CD8-positive, alpha-beta memory T cell (primary cell): ENCODE measurements at regions not wholly inside any gene's neighbourhood (a gene's known extent, or its start where the extent isn't known, plus 50 kb on each side); places are given as distances from the start of the nearest gene placed in this dataset.

Source experiments
- CTCF ChIA-PET: fragments of 350-600 bp; sonication (Branson Sonifier 250); formaldehyde crosslinking; loops from one replicate; lab custom pipeline; 2021; ENCODE audit warnings: antibody characterized with exemption; lab: Charles Lee
- POLR2A ChIA-PET: fragments of 350-600 bp; sonication (Branson Sonifier 250); formaldehyde crosslinking; loops from one replicate; lab custom pipeline; 2021; ENCODE audit warnings: antibody characterized with exemption; lab: Charles Lee
- DNase-seq, 5 donors: peaks; one replicate each; pipeline versions ENCODE4 v3.0.0 to v3.0.0-alpha.2; 2020 to 2022; ENCODE audit warnings: mixed read lengths in 1 of 5
- H3K27ac ChIP-seq: one replicate; pipeline ENCODE4 v1.7.0; 2013; ENCODE audit warnings: low read depth, mild to moderate bottlenecking, low read length, moderate library complexity
- H3K27me3 ChIP-seq: 2 replicates; pipeline ENCODE4 v1.7.0; 2013; ENCODE audit warnings: low read length, mild to moderate bottlenecking; ENCODE audit not compliant: insufficient read depth, poor library complexity, severe bottlenecking
- H3K36me3 ChIP-seq: 2 replicates; pipeline ENCODE4 v1.7.0; 2013; ENCODE audit warnings: mild to moderate bottlenecking, low read length, moderate library complexity; ENCODE audit not compliant: insufficient read depth
- H3K4me1 ChIP-seq: 2 replicates; pipeline ENCODE4 v1.7.0; 2013; ENCODE audit warnings: mild to moderate bottlenecking, low read length, moderate library complexity; ENCODE audit not compliant: insufficient read depth
- H3K4me3 ChIP-seq: 2 replicates; pipeline ENCODE4 v1.7.0; 2013; ENCODE audit warnings: mild to moderate bottlenecking, low read length
- H3K9me3 ChIP-seq: 2 replicates; pipeline ENCODE4 v1.7.0; 2013; ENCODE audit warnings: mild to moderate bottlenecking, low read length
- H3K27ac Mint-ChIP-seq, 8 donors: one replicate each; pipeline ENCODE4 v1.8.0; 2020 to 2021; ENCODE audit warnings: mixed read lengths in 8 of 8, mild to moderate bottlenecking in 6 of 8, inconsistent platforms in 3 of 8, moderate library complexity in 3 of 8
- H3K27me3 Mint-ChIP-seq, 2 donors: one replicate each; pipeline ENCODE4 v1.8.0; 2020 to 2021; ENCODE audit warnings: mixed read lengths in 2 of 2, mild to moderate bottlenecking in 1 of 2, moderate library complexity in 1 of 2
- H3K36me3 Mint-ChIP-seq, 3 donors: one replicate each; pipeline ENCODE4 v1.8.0; 2020 to 2021; ENCODE audit warnings: mixed read lengths in 3 of 3, inconsistent platforms in 1 of 3, mild to moderate bottlenecking in 1 of 3
- H3K4me1 Mint-ChIP-seq, 3 donors: one replicate each; pipeline ENCODE4 v1.8.0; 2020 to 2021; ENCODE audit warnings: mixed read lengths in 3 of 3, inconsistent platforms in 1 of 3, mild to moderate bottlenecking in 1 of 3
- H3K4me3 Mint-ChIP-seq, 7 donors: one replicate each; pipeline ENCODE4 v1.8.0; 2020 to 2021; ENCODE audit warnings: mixed read lengths in 7 of 7, mild to moderate bottlenecking in 6 of 7, moderate library complexity in 4 of 7, inconsistent platforms in 2 of 7
- H3K9me3 Mint-ChIP-seq, 5 donors: one replicate each; pipeline ENCODE4 v1.8.0; 2020 to 2022; ENCODE audit warnings: mixed read lengths in 5 of 5, mild to moderate bottlenecking in 3 of 5, moderate library complexity in 2 of 5, inconsistent platforms in 1 of 5

- Histone ChIP-seq H3K4me1 (no peaks in the 10 kb centered on the region), H3K27ac (no peak overlapping the region), H3K9me3 (no peaks in the 10 kb centered on the region), H3K4me3 (no peak overlapping the region), H3K36me3 (no peaks in the 10 kb centered on the region), H3K27me3 (no peaks in the 10 kb centered on the region)
- DNase-seq, result no peak
- ChIA-PET POLR2A (no interaction called here), CTCF (no interaction called here)
- no peaks in the 10 kb centered on the region for H3K36me3 Mint-ChIP-seq
- no peaks in the 10 kb centered on the region for H3K4me1 Mint-ChIP-seq
- peaks cover 0 to 6% (median 0%) of the 10 kb centered on the region in 5 donors for H3K9me3 Mint-ChIP-seq
- H3K27me3 Mint-ChIP-seq, result peaks cover 3 to 7% of the 10 kb centered on the region in 2 donors
- H3K4me3 Mint-ChIP-seq, result no peak overlapping the region
- H3K27ac Mint-ChIP-seq, result no peak overlapping the region
These were observed 64.3 kb upstream of the C14orf180 start for GRCh38 chr14:104515059-104515810.

- H3K27ac Mint-ChIP-seq, result no peak overlapping the region
- Histone ChIP-seq H3K27me3 (no peaks in the 10 kb centered on the region), H3K4me1 (no peaks in the 10 kb centered on the region), H3K4me3 (no peak overlapping the region), H3K9me3 (no peaks in the 10 kb centered on the region), H3K27ac (no peak overlapping the region), H3K36me3 (no peaks in the 10 kb centered on the region)
- no peak for DNase-seq
- H3K36me3 Mint-ChIP-seq, result no peaks in the 10 kb centered on the region
- POLR2A ChIA-PET, result no interaction called here
- CTCF ChIA-PET, result no interaction called here
- H3K4me1 Mint-ChIP-seq, result no peaks in the 10 kb centered on the region
- H3K4me3 Mint-ChIP-seq, result no peak overlapping the region
- H3K9me3 Mint-ChIP-seq, result peaks cover 0 to 6% (median 0%) of the 10 kb centered on the region in 5 donors
- peaks cover 3 to 7% of the 10 kb centered on the region in 2 donors for H3K27me3 Mint-ChIP-seq
These were observed 63.5 kb upstream of the C14orf180 start for GRCh38 chr14:104515811-104516780.

DNA sequence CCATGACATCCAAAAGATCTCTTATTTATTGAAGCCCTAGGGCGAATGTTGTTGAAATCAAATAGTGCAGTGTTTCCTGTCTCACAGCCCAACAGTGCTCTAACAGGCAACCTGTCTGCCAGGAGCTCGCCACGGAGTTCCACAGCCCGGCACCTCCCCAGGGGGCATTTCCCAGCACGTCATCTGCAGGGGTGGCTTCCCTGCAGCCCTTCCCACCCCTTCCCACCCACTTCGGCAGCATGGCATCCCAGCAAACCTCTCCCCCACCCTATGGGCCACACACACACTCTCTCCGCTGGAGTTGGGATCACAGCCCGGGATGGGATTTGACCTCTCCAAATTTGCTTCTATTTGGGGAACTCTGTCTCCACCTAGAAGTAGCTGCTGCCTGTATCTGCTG is 62.7 kb upstream of the C14orf180 start:
- Mint-ChIP-seq H3K4me3 (no peak overlapping the region), H3K9me3 (peaks cover 0 to 6% (median 0%) of the 10 kb centered on the region in 5 donors), H3K27me3 (peaks cover 3 to 6% of the 10 kb centered on the region in 2 donors), H3K36me3 (no peaks in the 10 kb centered on the region), H3K27ac (no peak overlapping the region), H3K4me1 (no peaks in the 10 kb centered on the region)
- H3K4me3 ChIP-seq, result no peak overlapping the region
- no peak overlapping the region for H3K27ac ChIP-seq
- CTCF ChIA-PET, result no interaction called here
- no peaks in the 10 kb centered on the region for H3K4me1 ChIP-seq
- no peaks in the 10 kb centered on the region for H3K27me3 ChIP-seq
- DNase-seq, result no peak
- POLR2A ChIA-PET, result no interaction called here
- no peaks in the 10 kb centered on the region for H3K9me3 ChIP-seq
- H3K36me3 ChIP-seq, result no peaks in the 10 kb centered on the region

- CTCF ChIA-PET, result no interaction called here
- peaks cover 0 to 6% (median 0%) of the 10 kb centered on the region in 5 donors for H3K9me3 Mint-ChIP-seq
- H3K36me3 Mint-ChIP-seq, result no peaks in the 10 kb centered on the region
- POLR2A ChIA-PET, result no interaction called here
- no peak overlapping the region for H3K4me3 Mint-ChIP-seq
- peaks cover under 1 to 1% of the 10 kb centered on the region in 2 donors for H3K27me3 Mint-ChIP-seq
- Histone ChIP-seq H3K36me3 (no peaks in the 10 kb centered on the region), H3K4me3 (no peak overlapping the region), H3K27me3 (no peaks in the 10 kb centered on the region), H3K4me1 (no peaks in the 10 kb centered on the region), H3K27ac (no peak overlapping the region), H3K9me3 (no peaks in the 10 kb centered on the region)
- no peak for DNase-seq
- H3K4me1 Mint-ChIP-seq, result no peaks in the 10 kb centered on the region
- no peak overlapping the region for H3K27ac Mint-ChIP-seq
These were observed 62.1 kb upstream of the C14orf180 start for GRCh38 chr14:104517426-104517825.

DNA sequence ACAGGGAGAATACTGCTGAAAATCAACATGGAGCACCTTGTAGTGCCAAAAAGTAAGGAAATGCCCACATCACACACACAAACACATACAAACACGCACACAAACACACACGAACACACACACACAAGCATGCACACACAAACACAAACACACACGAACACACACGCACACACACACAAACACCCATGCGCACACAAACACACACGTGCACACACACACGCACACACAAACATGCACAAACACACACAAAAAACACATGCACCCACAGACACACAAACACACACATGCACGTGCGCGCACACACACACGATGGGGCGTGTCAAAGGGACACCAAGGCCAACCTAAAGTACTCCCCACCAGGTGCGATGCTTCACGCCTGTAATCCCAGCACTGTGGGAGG is 61.7 kb upstream of the C14orf180 start:
- H3K4me3 ChIP-seq, result no peak overlapping the region
- H3K27ac ChIP-seq, result no peak overlapping the region
- Mint-ChIP-seq H3K36me3 (no peaks in the 10 kb centered on the region), H3K27ac (no peak overlapping the region), H3K4me1 (no peaks in the 10 kb centered on the region), H3K9me3 (peaks cover 0 to 6% (median 0%) of the 10 kb centered on the region in 5 donors), H3K4me3 (no peak overlapping the region), H3K27me3 (peaks cover 0 to 1% of the 10 kb centered on the region in 2 donors)
- CTCF ChIA-PET, result no interaction called here
- POLR2A ChIA-PET, result no interaction called here
- no peaks in the 10 kb centered on the region for H3K27me3 ChIP-seq
- H3K9me3 ChIP-seq, result no peaks in the 10 kb centered on the region
- H3K36me3 ChIP-seq, result no peaks in the 10 kb centered on the region
- DNase-seq, result no peak
- no peaks in the 10 kb centered on the region for H3K4me1 ChIP-seq

DNA sequence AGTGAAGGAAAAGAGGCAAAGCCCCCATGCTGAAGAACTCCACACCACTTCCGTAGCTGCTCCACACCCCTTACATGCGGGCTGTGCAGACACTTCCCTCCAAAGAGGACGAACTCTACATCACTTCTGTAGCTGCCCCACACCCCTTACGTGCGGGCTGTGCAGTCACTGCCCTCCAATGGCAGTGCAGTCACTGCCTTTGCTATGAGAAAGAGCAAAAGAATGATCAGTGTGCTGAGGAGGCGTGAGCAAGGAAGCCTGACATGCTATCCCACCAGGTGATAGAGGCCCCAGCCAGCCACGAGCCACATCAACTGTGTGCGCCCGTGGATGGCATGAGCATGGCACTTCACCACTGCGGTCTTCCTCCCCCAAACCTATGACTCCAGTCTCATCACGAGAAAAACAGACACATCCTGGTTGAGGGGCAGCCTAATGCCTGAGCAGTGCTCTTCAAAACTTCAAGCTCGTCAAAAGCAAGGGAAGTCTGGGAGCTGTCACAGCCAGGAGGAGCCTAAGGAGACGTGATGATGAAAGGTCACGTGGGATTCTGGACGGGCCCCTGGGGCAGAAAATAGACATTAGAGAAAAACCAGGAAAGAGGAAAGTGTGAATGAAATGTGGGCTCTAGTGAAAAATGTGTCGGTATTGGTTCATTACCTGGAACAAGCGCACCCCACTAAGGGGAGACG is 60.8 kb upstream of the C14orf180 start:
- Mint-ChIP-seq H3K36me3 (no peaks in the 10 kb centered on the region), H3K27me3 (peaks cover 0 to under 1% of the 10 kb centered on the region in 2 donors), H3K4me3 (no peak overlapping the region), H3K9me3 (peaks cover 0 to 6% (median 0%) of the 10 kb centered on the region in 5 donors), H3K4me1 (no peaks in the 10 kb centered on the region), H3K27ac (no peak overlapping the region)
- DNase-seq, result no peak
- Histone ChIP-seq H3K9me3 (no peaks in the 10 kb centered on the region), H3K27ac (no peak overlapping the region), H3K4me1 (no peaks in the 10 kb centered on the region), H3K27me3 (no peaks in the 10 kb centered on the region), H3K36me3 (no peaks in the 10 kb centered on the region), H3K4me3 (no peak overlapping the region)
- POLR2A ChIA-PET, result no interaction called here
- CTCF ChIA-PET, result no interaction called here

GRCh38 chr14:104519721-104520120 is 59.8 kb upstream of the C14orf180 start:
- no peak for DNase-seq
- CTCF ChIA-PET, result no interaction called here
- no peaks in the 10 kb centered on the region for H3K27me3 ChIP-seq
- H3K4me1 Mint-ChIP-seq, result no peaks in the 10 kb centered on the region
- H3K4me3 ChIP-seq, result no peak overlapping the region
- H3K27ac Mint-ChIP-seq, result no peak overlapping the region
- no peak overlapping the region for H3K27ac ChIP-seq
- H3K4me3 Mint-ChIP-seq, result no peak overlapping the region
- no peaks in the 10 kb centered on the region for H3K4me1 ChIP-seq
- H3K36me3 ChIP-seq, result no peaks in the 10 kb centered on the region
- H3K9me3 ChIP-seq, result no peaks in the 10 kb centered on the region
- peaks cover 0 to 6% (median 0%) of the 10 kb centered on the region in 5 donors for H3K9me3 Mint-ChIP-seq
- H3K36me3 Mint-ChIP-seq, result no peaks in the 10 kb centered on the region
- POLR2A ChIA-PET, result no interaction called here
- no peaks in the 10 kb centered on the region for H3K27me3 Mint-ChIP-seq
